Osteoblast (primary cell): ENCODE measurements at regions not wholly inside any gene's neighbourhood (a gene's known extent, or its start where the extent isn't known, plus 50 kb on each side); places are given as distances from the start of the nearest gene placed in this dataset.

Experiments
- DNase-seq: peaks from one replicate; pipeline ENCODE4 v3.0.0; 2011; ENCODE audit warnings: low spot score, mixed read lengths; ENCODE audit not compliant: insufficient read length; ENCODE audit errors: missing footprints
- H2AFZ ChIP-seq: 2 replicates; pipeline ENCODE4 v1.6.0; 2011; ENCODE audit warnings: mild to moderate bottlenecking, low read length
- H3K27ac ChIP-seq: 2 replicates; pipeline ENCODE4 v1.5.1; 2011; ENCODE audit warnings: mild to moderate bottlenecking, low read depth, low read length, moderate library complexity
- H3K27me3 ChIP-seq: 2 replicates; pipeline ENCODE4 v1.6.0; 2012; ENCODE audit warnings: mild to moderate bottlenecking, control low read depth, inconsistent platforms, low read length, moderate library complexity; ENCODE audit not compliant: insufficient read depth
- H3K36me3 ChIP-seq: 2 replicates; pipeline ENCODE4 v1.5.1; 2011; ENCODE audit warnings: mild to moderate bottlenecking, low read length, control low read depth, moderate library complexity; ENCODE audit not compliant: insufficient read depth
- H3K4me1 ChIP-seq: 2 replicates; pipeline ENCODE4 v1.5.1; 2011; ENCODE audit warnings: mild to moderate bottlenecking, low read length, control low read depth, moderate library complexity; ENCODE audit not compliant: insufficient read depth
- H3K4me2 ChIP-seq: 2 replicates; pipeline ENCODE4 v1.6.0; 2011; ENCODE audit warnings: mild to moderate bottlenecking, low read length; ENCODE audit not compliant: insufficient read depth
- H3K4me3 ChIP-seq: fragments of 200-600 bp; sonication (generic); 3 replicates; pipeline ENCODE4 v1.5.1; 2012; ENCODE audit warnings: mild to moderate bottlenecking, low read length, inconsistent platforms; ENCODE audit not compliant: insufficient read depth
- H3K79me2 ChIP-seq: 2 replicates; pipeline ENCODE4 v1.6.0; 2012; ENCODE audit warnings: mild to moderate bottlenecking, low read length, control low read depth, inconsistent platforms; ENCODE audit not compliant: insufficient read depth
- H3K9me3 ChIP-seq: 2 replicates; pipeline ENCODE4 v1.5.1; 2011; ENCODE audit warnings: low read depth, low read length, control low read depth
- H4K20me1 ChIP-seq: 2 replicates; pipeline ENCODE4 v1.6.0; 2012; ENCODE audit warnings: mild to moderate bottlenecking, low read length, control low read depth; ENCODE audit not compliant: insufficient read depth
- TF ChIP-seq, protein P1 (sequence below): IDR thresholded peaks from 2 replicates; pipeline ENCODE4 v1.5.1; 2011; ENCODE audit warnings: mild to moderate bottlenecking, low read depth, low read length, moderate library complexity; ENCODE audit errors: extremely low read depth

DNA sequence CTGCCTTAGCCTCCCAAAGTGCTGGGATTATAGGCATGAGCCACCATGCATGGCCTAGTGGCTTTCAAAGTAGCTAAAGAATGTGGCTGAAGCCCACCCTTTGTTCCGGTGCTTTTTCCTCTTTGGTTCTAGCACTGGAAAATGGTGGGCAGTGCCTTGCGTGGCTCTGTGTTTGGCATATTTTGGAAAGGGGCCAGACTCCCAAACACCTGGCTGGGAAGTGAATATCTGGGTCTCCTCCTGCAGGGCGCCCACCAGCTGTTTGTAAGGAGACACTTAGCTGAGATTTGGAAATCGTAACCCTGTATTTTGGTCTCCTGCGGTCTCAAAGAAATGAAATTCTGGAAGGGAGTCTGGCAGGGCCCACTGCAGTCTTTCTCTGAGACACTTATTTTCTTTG, 336.4 kb downstream of the IL20RB start:
- TF ChIP-seq, protein P1, sequence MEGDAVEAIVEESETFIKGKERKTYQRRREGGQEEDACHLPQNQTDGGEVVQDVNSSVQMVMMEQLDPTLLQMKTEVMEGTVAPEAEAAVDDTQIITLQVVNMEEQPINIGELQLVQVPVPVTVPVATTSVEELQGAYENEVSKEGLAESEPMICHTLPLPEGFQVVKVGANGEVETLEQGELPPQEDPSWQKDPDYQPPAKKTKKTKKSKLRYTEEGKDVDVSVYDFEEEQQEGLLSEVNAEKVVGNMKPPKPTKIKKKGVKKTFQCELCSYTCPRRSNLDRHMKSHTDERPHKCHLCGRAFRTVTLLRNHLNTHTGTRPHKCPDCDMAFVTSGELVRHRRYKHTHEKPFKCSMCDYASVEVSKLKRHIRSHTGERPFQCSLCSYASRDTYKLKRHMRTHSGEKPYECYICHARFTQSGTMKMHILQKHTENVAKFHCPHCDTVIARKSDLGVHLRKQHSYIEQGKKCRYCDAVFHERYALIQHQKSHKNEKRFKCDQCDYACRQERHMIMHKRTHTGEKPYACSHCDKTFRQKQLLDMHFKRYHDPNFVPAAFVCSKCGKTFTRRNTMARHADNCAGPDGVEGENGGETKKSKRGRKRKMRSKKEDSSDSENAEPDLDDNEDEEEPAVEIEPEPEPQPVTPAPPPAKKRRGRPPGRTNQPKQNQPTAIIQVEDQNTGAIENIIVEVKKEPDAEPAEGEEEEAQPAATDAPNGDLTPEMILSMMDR = no peak
- no peaks in the 10 kb centered on the region for H3K9me3 ChIP-seq

GRCh38 chr3:137294839-137295238, 337.1 kb downstream of the IL20RB start:
- Histone ChIP-seq H3K4me3 (no peak overlapping the region), H3K27me3 (no peaks in the 10 kb centered on the region), H3K36me3 (no peaks in the 10 kb centered on the region), H2AFZ (no peak overlapping the region), H3K79me2 (no peaks in the 10 kb centered on the region), H3K27ac (no peak overlapping the region), H3K4me1 (no peaks in the 10 kb centered on the region), H3K4me2 (no peak overlapping the region), H3K9me3 (no peaks in the 10 kb centered on the region), H4K20me1 (no peaks in the 10 kb centered on the region)
- TF ChIP-seq, protein P1 = no peak
- DNase-seq = no peak

More for the DNA sequence above, 336.4 kb downstream of the IL20RB start:
- no peaks in the 10 kb centered on the region for H3K4me1 ChIP-seq
- H4K20me1 ChIP-seq = no peaks in the 10 kb centered on the region
- H3K4me2 ChIP-seq = no peak overlapping the region
- H3K27me3 ChIP-seq = no peaks in the 10 kb centered on the region
- no peaks in the 10 kb centered on the region for H3K36me3 ChIP-seq
- no peaks in the 10 kb centered on the region for H3K79me2 ChIP-seq
- H3K4me3 ChIP-seq = no peak overlapping the region
- no peak overlapping the region for H2AFZ ChIP-seq
- DNase-seq = no peak
- H3K27ac ChIP-seq = no peak overlapping the region

DNA sequence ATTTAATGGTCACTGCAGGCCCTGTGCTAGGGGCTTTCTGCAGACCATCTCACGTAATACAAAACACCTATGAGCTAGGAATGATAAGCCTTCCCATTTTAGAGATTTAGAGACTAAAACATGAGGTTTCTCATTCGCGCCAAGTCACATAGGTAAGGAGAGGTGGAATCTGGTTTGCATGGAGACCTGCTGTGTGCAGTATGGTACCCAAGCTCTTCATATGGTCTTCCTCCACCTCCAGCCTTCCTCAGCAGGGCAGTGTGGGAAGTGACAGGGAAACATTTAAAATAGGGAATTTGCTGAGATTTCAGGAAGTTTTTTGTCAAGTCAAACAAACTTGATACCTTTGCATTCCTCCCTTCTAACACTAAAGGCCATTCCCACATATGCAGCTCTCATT, 337.6 kb downstream of the IL20RB start:
- Histone ChIP-seq H3K4me1 (no peaks in the 10 kb centered on the region), H2AFZ (no peak overlapping the region), H3K9me3 (no peaks in the 10 kb centered on the region), H3K4me2 (no peak overlapping the region), H3K79me2 (no peaks in the 10 kb centered on the region), H3K27ac (no peak overlapping the region), H3K27me3 (no peaks in the 10 kb centered on the region), H4K20me1 (no peaks in the 10 kb centered on the region), H3K4me3 (no peak overlapping the region), H3K36me3 (no peaks in the 10 kb centered on the region)
- TF ChIP-seq, protein P1 = no peak
- DNase-seq = no peak

GRCh38 chr3:137296116-137296515, 338.3 kb downstream of the IL20RB start:
- Histone ChIP-seq H3K27ac (no peak overlapping the region), H2AFZ (no peak overlapping the region), H4K20me1 (no peaks in the 10 kb centered on the region), H3K4me2 (no peak overlapping the region), H3K27me3 (no peaks in the 10 kb centered on the region), H3K4me3 (no peak overlapping the region), H3K4me1 (no peaks in the 10 kb centered on the region), H3K79me2 (no peaks in the 10 kb centered on the region), H3K36me3 (no peaks in the 10 kb centered on the region), H3K9me3 (no peaks in the 10 kb centered on the region)
- no peak for DNase-seq
- TF ChIP-seq, protein P1 = no peak
